ENCODE measurements at regions not wholly inside any gene's neighbourhood (a gene's known extent, or its start where the extent isn't known, plus 50 kb on each side); places are given as distances from the start of the nearest gene placed in this dataset.
"Not testable (repeated sequence)": the region's sequence is repeated elsewhere in the genome, so short reads cannot be mapped to it uniquely, and the experiment has no call there.

DNA sequence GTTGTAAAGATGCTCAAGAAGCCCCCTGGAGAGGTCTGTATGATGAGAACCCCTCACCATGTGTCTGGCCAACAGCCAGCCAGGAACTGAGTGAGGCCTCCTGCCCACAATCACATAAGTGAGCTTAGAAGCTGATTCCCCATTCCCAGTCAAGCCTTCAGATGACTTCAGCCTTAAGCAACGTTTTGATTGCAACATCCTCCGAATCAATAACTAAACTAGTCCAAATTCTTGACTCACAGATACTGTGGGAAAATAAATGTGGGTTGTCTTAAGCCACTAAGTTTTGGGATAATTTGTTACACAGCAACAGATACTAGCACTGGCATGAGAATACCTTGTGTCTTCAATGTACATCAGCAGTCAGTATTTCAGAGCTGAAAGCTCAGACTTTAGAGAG lies 54.5 kb upstream of the HS3ST4 start:
- no peak for DNase-seq

DNA sequence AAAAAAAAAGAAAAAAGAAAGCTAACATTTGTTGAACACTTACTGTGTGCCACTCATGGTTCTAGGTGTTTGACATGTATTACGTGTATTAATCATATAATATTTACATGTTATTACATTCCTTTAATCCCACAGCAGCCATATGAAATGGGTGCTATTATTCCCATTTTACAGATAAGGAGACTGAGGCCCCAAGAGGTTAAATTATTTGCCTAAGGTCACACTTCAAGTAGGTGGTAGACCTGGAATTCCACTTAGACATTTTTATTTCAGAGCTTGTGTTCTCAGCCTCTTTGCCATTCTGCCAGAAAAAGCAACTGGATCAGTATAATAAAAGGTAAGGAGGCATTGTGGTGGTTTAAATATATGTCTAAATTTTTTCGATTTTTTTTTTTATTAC lies 55.1 kb upstream of the HS3ST4 start:
- no peak for DNase-seq

DNA sequence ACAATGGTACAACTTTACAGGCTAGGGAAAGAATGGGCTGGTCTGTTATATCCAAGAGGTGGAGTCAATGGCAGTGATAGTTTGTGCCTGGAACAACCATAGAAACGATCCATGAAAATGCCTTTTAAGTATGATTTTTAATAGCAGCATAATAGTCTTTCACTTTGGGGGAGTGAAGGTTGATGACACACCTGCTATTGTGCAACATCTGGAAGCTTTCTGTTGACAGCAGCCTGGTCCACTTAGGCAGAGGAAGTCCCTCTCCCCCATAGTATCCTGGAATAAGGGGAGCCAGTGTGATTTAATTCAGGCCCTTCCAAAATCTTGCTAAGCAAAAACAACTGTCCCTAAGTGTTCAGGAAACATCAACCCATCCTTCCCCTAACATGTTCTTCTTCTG lies 56.3 kb upstream of the HS3ST4 start:
- DNase-seq: no peak

GRCh38 chr16:25633549-25633948 lies 58.2 kb upstream of the HS3ST4 start:
- DNase-seq: no peak

- DNase-seq: no peak
These were observed 63.0 kb upstream of the HS3ST4 start for GRCh38 chr16:25628766-25629165.

DNA sequence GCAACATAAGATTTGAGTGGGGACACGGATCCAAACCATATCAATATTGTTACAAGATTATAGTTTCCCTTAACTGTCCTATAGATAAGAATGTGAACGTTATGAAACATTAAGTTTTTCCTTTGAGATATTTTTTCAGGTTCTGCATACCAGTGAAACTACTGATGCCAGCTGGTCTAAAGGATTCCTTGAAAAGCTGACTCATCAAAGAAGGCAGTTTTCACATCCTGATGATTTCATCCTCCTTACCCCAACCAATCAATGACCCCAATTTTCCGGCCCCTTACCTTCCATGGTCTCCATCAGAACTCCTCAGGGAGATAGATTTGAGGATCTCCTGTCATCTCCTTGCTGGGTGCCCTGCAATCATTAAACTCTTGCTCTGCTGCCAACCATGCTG lies 64.1 kb upstream of the HS3ST4 start:
- no peak for DNase-seq

- DNase-seq: no peak
These were observed 65.6 kb upstream of the HS3ST4 start for GRCh38 chr16:25626172-25626571.

DNA sequence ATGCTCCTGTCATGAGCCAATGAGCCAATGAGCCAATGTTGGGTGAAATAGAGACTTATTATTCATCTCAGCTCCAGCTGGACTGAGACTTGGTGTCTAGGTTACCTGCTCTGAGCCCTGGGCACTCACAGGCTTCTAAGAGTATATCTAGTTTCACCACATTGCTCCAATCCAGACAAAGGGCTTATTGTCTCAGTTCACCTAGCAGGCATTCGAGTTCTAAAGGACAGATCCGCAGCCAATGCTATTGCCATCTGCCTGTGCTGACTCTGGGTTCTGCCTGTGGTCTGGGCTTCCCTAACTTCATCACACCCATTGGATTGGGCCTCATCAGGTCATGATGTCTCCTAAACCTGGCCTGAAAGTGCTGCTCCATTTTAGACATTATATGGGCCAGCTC lies 66.1 kb upstream of the HS3ST4 start:
- peak; percentile 3 for DNase-seq

DNA sequence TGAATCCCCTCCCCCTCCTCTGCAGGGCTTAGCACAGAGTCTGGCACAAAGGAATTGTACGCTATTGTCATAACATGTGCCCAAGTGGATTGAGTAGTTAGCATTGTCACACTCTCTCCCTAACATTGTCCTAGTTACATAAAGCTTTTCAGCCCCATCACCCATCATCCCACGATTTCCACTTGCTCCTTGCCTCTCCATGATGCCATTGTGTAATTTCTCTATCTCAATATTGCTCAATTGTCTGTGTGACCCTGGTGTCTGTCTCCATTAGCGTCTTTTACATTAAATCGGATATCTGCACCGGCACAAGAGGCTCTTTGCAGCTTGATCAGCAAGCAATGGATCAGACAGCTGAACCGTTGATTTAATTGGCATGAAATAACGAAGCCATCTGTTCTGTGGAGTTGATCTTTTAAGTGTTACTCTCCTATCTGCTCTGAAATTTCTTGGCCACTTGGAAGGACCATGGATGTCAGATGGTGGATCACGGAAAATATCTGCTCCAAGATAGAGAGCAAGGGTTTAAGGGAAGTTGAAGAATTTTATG lies 77.0 kb upstream of the HS3ST4 start:
- DNase-seq: no peak

- no peak for DNase-seq
These were observed 77.8 kb upstream of the HS3ST4 start for GRCh38 chr16:25613931-25614330.

DNA sequence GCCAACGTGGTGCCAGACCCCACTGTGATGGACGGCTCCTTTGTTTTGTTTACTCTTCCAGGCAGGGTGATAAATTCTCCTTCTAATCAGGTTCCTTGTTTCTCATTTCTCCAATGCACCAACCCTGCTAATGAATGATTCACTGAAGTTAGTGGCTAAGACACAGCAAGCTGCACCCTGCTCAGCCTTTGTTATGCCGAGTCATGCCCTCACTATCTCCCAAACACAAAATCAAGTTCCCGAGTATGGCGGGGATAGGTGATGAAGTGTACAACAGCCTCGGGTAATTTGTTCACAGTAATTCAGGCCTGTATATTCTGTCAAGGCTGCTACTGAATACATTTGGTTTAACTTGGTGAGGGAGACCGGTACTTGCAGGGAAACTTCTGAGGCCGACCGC lies 83.8 kb upstream of the HS3ST4 start:
- DNase-seq: no peak

- no peak for DNase-seq
These were observed 85.7 kb upstream of the HS3ST4 start for GRCh38 chr16:25606069-25606468.

DNA sequence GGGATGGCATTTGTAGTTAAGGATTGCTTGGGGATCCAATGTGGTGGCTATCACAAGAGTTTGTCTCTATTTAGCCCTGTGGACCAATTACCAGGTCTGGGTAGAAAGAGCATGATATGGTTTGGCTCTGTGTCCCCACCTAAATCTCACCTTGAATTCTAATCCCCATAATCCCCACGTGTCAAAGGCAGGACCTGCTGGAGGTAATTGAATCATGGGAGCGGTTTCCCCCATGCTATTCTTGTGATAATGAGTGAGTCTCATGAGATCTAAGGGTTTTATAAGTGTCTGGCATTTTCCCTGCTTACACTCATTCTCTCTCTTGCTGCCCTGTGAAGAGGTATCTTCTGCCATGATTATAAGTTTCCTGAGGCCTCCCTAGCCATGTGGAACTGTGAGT lies 86.4 kb upstream of the HS3ST4 start:
- DNase-seq: no peak

GRCh38 chr16:25601306-25601705 lies 90.5 kb upstream of the HS3ST4 start:
- DNase-seq: not testable (repeated sequence)

- no peak for DNase-seq
These were observed 95.6 kb upstream of the HS3ST4 start for GRCh38 chr16:25596194-25596593.

GRCh38 chr16:25593260-25593659 lies 98.5 kb upstream of the HS3ST4 start:
- no peak for DNase-seq

GRCh38 chr16:25587783-25588182 lies 104.0 kb upstream of the HS3ST4 start:
- DNase-seq: no peak

GRCh38 chr16:25586826-25587225 lies 104.9 kb upstream of the HS3ST4 start:
- no peak for DNase-seq

- DNase-seq: no peak
These were observed 106.2 kb upstream of the HS3ST4 start for GRCh38 chr16:25585526-25585925.

- no peak for DNase-seq
These were observed 111.7 kb upstream of the HS3ST4 start for GRCh38 chr16:25580041-25580440.

- no peak for DNase-seq
These were observed 116.4 kb upstream of the HS3ST4 start for GRCh38 chr16:25575363-25575762.

- DNase-seq: no peak
These were observed 120.0 kb upstream of the HS3ST4 start for GRCh38 chr16:25571712-25572111.

DNA sequence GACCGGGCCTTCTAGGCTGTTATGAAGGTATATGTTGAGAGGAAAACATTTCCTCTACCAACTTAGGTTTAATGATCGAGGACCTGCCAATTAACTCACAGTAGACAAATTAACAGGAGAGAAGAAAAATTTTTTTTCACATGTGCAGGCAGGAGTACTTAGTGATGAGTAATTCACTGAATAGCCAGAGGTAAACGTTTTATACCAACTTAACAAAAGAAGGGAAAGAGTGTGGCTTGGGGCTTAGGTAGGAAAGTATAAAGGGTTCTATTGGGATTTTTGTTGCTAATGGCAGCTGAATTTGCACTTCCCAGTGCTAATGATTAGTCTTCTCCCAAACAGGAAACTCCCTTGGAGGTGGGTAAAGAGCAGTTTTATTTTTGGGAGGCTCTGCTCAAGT lies 121.6 kb upstream of the HS3ST4 start:
- DNase-seq: no peak

- DNase-seq: no peak
These were observed 122.8 kb upstream of the HS3ST4 start for GRCh38 chr16:25568991-25569390.

- DNase-seq: no peak
These were observed 125.6 kb upstream of the HS3ST4 start for GRCh38 chr16:25566183-25566582.

DNA sequence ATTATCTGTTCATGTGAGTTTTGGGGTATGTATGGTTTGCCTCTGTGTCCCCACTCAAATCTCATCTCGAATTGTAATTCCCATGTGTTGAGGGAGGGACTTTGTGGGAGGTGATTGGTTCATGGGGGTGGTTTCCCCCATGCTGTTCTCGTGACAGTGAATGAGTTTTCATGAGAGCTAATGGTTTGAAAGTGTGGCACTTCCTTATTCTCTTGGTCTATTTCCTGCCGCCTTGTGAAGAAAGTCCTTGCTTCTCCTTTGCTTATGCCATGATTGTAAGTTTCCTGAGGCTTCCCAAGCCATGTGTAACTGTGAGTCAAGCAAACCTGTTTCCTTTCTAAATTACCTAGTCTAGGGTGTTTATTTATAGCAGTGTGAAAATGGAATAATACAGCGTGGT lies 128.1 kb upstream of the HS3ST4 start:
- DNase-seq: no peak

Data from NCI-H2029 treated with DMSO at 0.1 percent for 48 hours (cell line).